ENCODE measurements at regions not wholly inside any gene's neighbourhood (a gene's known extent, or its start where the extent isn't known, plus 50 kb on each side); places are given as distances from the start of the nearest gene placed in this dataset.

DNA sequence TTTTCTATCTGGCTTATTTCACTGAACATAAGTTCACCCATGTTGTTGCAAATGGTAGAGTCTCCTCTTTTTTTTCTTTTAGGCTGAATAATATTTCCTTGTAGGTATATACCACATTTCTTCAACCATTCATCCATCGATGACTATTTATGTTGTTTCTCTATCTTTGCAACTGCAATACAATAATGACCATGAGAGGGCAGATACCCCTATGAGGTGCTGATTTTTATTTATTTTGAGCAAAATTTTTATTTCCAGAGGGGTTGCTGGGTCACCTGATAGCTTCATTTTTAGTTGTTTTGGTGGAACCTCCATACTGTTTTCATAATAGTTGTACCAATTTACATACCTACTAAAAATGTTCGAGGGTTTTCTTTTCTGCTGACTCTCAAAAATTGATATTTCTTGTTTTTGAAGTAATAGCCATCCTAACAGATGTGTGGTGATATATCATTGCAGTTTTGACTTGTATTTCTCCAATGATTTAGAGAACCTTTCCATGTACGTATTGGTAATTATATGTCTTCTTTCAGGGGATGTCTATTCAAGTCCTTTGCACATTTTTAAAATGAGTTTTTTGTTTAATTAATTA lies 1697.0 kb downstream of the PCDH7 start:
- TF ChIP-seq EP300 (IDR thresholded peaks at IDR 0.05) (no peak), NR3C1 (IDR thresholded peaks at IDR 0.05) (no peak)
- TF ChIP-seq, protein P1, sequence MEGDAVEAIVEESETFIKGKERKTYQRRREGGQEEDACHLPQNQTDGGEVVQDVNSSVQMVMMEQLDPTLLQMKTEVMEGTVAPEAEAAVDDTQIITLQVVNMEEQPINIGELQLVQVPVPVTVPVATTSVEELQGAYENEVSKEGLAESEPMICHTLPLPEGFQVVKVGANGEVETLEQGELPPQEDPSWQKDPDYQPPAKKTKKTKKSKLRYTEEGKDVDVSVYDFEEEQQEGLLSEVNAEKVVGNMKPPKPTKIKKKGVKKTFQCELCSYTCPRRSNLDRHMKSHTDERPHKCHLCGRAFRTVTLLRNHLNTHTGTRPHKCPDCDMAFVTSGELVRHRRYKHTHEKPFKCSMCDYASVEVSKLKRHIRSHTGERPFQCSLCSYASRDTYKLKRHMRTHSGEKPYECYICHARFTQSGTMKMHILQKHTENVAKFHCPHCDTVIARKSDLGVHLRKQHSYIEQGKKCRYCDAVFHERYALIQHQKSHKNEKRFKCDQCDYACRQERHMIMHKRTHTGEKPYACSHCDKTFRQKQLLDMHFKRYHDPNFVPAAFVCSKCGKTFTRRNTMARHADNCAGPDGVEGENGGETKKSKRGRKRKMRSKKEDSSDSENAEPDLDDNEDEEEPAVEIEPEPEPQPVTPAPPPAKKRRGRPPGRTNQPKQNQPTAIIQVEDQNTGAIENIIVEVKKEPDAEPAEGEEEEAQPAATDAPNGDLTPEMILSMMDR (IDR thresholded peaks at IDR 0.05) = no peak
- TF ChIP-seq, protein P2, sequence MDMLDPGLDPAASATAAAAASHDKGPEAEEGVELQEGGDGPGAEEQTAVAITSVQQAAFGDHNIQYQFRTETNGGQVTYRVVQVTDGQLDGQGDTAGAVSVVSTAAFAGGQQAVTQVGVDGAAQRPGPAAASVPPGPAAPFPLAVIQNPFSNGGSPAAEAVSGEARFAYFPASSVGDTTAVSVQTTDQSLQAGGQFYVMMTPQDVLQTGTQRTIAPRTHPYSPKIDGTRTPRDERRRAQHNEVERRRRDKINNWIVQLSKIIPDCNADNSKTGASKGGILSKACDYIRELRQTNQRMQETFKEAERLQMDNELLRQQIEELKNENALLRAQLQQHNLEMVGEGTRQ (IDR thresholded peaks at IDR 0.05) = no peak
